HEK293T (cell line): ENCODE measurements at regions not wholly inside any gene's neighbourhood (a gene's known extent, or its start where the extent isn't known, plus 50 kb on each side); places are given as distances from the start of the nearest gene placed in this dataset.

Experiments used
- CTCF ChIA-PET: fragments of 350-600 bp; formaldehyde crosslinking; extraction: SDS; loops from one replicate; lab custom pipeline; 2021; ENCODE audit warnings: antibody characterized with exemption, inconsistent platforms; lab: Yijun Ruan, JAX
- POLR2A ChIA-PET: fragments of 350-600 bp; formaldehyde crosslinking; extraction: SDS; loops from one replicate; lab custom pipeline; 2020; ENCODE audit warnings: antibody characterized with exemption, inconsistent platforms; lab: Yijun Ruan, JAX
- DNase-seq: peaks from one replicate; pipeline ENCODE4 v3.0.0; 2012; ENCODE audit warnings: mixed read lengths; ENCODE audit errors: extremely low spot score
- ARNT ChIP-seq: fragments of 450-650 bp; IDR thresholded peaks from 2 replicates; pipeline ENCODE4 v1.6.1; 2017; ENCODE audit warnings: mild to moderate bottlenecking
- BHLHE40 ChIP-seq: fragments of 450-650 bp; IDR thresholded peaks from 2 replicates; pipeline ENCODE4 v1.6.1; 2016; ENCODE audit warnings: mild to moderate bottlenecking, moderate library complexity, borderline replicate concordance
- CTBP1 ChIP-seq: fragments of 450-650 bp; IDR thresholded peaks from 2 replicates; pipeline ENCODE4 v1.6.1; 2016; ENCODE audit warnings: borderline replicate concordance
- ELF4 ChIP-seq: fragments of 450-650 bp; IDR thresholded peaks from 2 replicates; pipeline ENCODE4 v1.6.1; 2017; ENCODE audit warnings: antibody characterized with exemption
- FOXA1 ChIP-seq: fragments of 450-650 bp; IDR thresholded peaks from 2 replicates; pipeline ENCODE4 v1.6.1; 2016; ENCODE audit warnings: mild to moderate bottlenecking
- FOXK2 ChIP-seq: fragments of 450-650 bp; IDR thresholded peaks from 2 replicates; pipeline ENCODE4 v1.6.1; 2016; ENCODE audit warnings: mild to moderate bottlenecking
- FOXM1 ChIP-seq: fragments of 450-650 bp; IDR thresholded peaks from 2 replicates; pipeline ENCODE4 v1.6.1; 2017; ENCODE audit warnings: mild to moderate bottlenecking, borderline replicate concordance
- HDGF ChIP-seq: fragments of 450-650 bp; IDR thresholded peaks from 2 replicates; pipeline ENCODE4 v1.6.1; 2017; ENCODE audit warnings: antibody characterized with exemption, borderline replicate concordance
- L3MBTL2 ChIP-seq: fragments of 450-650 bp; conservative IDR thresholded peaks from 2 replicates; pipeline ENCODE4 v1.6.1; 2016; ENCODE audit warnings: mild to moderate bottlenecking
- LEF1 ChIP-seq: fragments of 450-650 bp; IDR thresholded peaks from 2 replicates; pipeline ENCODE4 v1.6.1; 2017; ENCODE audit warnings: mild to moderate bottlenecking, borderline replicate concordance
- NFRKB ChIP-seq: fragments of 450-650 bp; IDR thresholded peaks from 2 replicates; pipeline ENCODE4 v1.6.1; 2016; ENCODE audit warnings: mild to moderate bottlenecking, moderate library complexity
- PKNOX1 ChIP-seq: fragments of 450-650 bp; IDR thresholded peaks from 2 replicates; pipeline ENCODE4 v1.6.1; 2016
- SP1 ChIP-seq: fragments of 450-650 bp; IDR thresholded peaks from 2 replicates; pipeline ENCODE4 v1.6.1; 2017
- SUZ12 ChIP-seq: fragments of 450-650 bp; IDR thresholded peaks from 2 replicates; pipeline ENCODE4 v1.6.1; 2016; ENCODE audit warnings: mild to moderate bottlenecking
- TARDBP ChIP-seq: fragments of 450-650 bp; IDR thresholded peaks from 2 replicates; pipeline ENCODE4 v1.6.1; 2016
- ZNF384 ChIP-seq: fragments of 450-650 bp; IDR thresholded peaks from 2 replicates; pipeline ENCODE4 v1.6.1; 2016

- TF ChIP-seq TARDBP (no peak), ZNF384 (no peak), L3MBTL2 (no peak), NFRKB (no peak), CTBP1 (no peak)
- ChIA-PET CTCF (no interaction called here), POLR2A (no interaction called here)
- no peak for DNase-seq
Measured at GRCh38 chr4:56222514-56222913, 164.8 kb downstream of the AASDH start.

GRCh38 chr4:56220261-56220660, 167.0 kb downstream of the AASDH start:
- ChIA-PET POLR2A (no interaction called here), CTCF (no interaction called here)
- no peak for DNase-seq
- TF ChIP-seq PKNOX1 (no peak), TARDBP (no peak), SP1 (no peak), ARNT (no peak), FOXA1 (no peak), NFRKB (no peak), CTBP1 (no peak), BHLHE40 (no peak)

- no peak for DNase-seq
- TF ChIP-seq SUZ12 (no peak), BHLHE40 (no peak), CTBP1 (no peak), FOXK2 (no peak), LEF1 (no peak), TARDBP (no peak), L3MBTL2 (no peak), NFRKB (no peak), HDGF (no peak), SP1 (no peak), ZNF384 (no peak), ARNT (no peak), FOXM1 (no peak), ELF4 (no peak)
- CTCF ChIA-PET = no interaction called here
- POLR2A ChIA-PET = no interaction called here
Measured at GRCh38 chr4:56219447-56219846, 167.8 kb downstream of the AASDH start.

- DNase-seq = no peak
- ChIA-PET POLR2A (no interaction called here), CTCF (no interaction called here)
- no peak for TF ChIP-seq BHLHE40
- no peak for TF ChIP-seq ELF4
- TF ChIP-seq PKNOX1 = no peak
- TF ChIP-seq SUZ12 = no peak
- no peak for TF ChIP-seq HDGF
- no peak for TF ChIP-seq SP1
- TF ChIP-seq ARNT = no peak
- TF ChIP-seq CTBP1 = no peak
- no peak for TF ChIP-seq FOXA1
- no peak for TF ChIP-seq LEF1
- no peak for TF ChIP-seq TARDBP
- TF ChIP-seq NFRKB = no peak
- TF ChIP-seq L3MBTL2 = no peak
Measured at GRCh38 chr4:56218230-56218895, 168.9 kb downstream of the AASDH start.

- CTCF ChIA-PET = no interaction called here
- POLR2A ChIA-PET = no interaction called here
Measured at GRCh38 chr4:56217343-56217890, 169.9 kb downstream of the AASDH start.

GRCh38 chr4:56215901-56216300, 171.4 kb downstream of the AASDH start:
- DNase-seq = no peak
- TF ChIP-seq PKNOX1 (no peak), SP1 (no peak), LEF1 (no peak), BHLHE40 (no peak), ELF4 (no peak), CTBP1 (no peak), SUZ12 (no peak), ZNF384 (no peak), FOXK2 (no peak), ARNT (no peak), TARDBP (no peak)
- ChIA-PET POLR2A (no interaction called here), CTCF (no interaction called here)

More at GRCh38 chr4:56217343-56217890, 169.9 kb downstream of the AASDH start:
- TF ChIP-seq FOXM1 (no peak), NFRKB (no peak), ELF4 (no peak), SP1 (no peak), FOXK2 (no peak), BHLHE40 (no peak), ZNF384 (no peak), FOXA1 (no peak)
- DNase-seq = no peak
